GM21526 (cell line): ENCODE measurements at regions not wholly inside any gene's neighbourhood (a gene's known extent, or its start where the extent isn't known, plus 50 kb on each side); places are given as distances from the start of the nearest gene placed in this dataset.

Source experiments
- ATAC-seq: cut with Tn5 transposase; IDR thresholded peaks from one replicate; pipeline ENCODE4 v1.9.1; 2021; ENCODE audit warnings: moderate library complexity; ENCODE audit not compliant: unreplicated experiment, low FRiP score

GRCh38 chr2:145286716-145287275 lies 766.9 kb upstream of the ZEB2 start:
- ATAC-seq, result no peak

DNA sequence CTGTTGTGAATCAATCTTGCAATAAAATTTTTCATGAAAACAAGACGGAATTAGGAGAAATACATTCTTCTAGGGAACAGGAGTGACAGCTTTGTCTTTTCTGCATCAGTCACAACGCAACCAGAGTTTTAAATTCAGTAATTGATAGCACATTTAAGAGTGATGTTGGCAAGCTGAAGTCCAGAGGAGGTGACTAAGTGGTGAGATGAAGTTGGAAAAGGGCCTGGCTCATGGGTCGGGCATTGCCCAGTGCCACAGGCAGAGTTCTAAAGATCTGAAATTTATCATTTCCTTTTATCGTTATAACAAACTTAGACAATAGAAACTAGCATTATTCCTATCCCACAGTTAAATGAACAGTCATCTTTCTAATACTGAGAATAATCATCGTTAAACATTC lies 764.6 kb upstream of the ZEB2 start:
- no peak for ATAC-seq

GRCh38 chr2:145283131-145283530 lies 763.2 kb upstream of the ZEB2 start:
- no peak for ATAC-seq

DNA sequence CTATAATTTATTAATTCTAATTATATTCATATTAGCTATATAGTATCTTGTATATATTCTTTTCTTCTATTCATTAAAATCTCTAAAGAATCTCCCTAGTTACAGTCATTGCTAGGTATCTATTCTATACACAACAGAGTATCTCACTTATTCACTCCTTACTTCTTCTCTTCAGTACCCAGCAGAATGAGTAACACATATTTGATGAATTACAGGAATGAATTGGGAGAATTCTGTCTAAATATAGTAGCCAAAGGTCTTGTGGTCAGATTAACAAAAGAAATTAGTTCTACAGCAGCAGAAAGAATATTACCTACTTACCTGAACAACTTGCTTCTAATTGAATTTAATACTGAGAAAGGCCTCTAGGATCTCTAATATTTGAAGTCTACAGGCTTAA lies 758.0 kb upstream of the ZEB2 start:
- no peak for ATAC-seq

DNA sequence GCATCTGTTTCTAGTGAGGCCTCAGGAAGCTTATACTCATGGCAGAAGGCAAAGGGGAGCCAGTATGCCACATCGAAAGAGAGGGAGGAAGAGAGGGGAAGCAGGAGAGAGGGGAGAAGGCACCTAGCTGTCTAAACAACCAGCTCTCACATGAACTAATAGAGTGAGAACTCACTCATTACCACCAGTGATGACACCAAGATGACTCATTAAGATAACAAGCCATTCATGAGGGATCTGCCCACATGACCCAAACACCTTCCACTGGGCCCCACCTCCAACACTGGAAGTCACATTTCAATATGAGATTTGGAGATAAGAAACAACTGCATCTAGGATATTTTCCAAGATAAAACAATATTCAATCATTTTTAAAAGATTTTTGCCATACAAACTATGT lies 753.9 kb upstream of the ZEB2 start:
- no peak for ATAC-seq

- ATAC-seq, result no peak
Observed at GRCh38 chr2:145268931-145269330, 749.0 kb upstream of the ZEB2 start.

- ATAC-seq, result no peak
Observed at GRCh38 chr2:145267451-145267850, 747.5 kb upstream of the ZEB2 start.

DNA sequence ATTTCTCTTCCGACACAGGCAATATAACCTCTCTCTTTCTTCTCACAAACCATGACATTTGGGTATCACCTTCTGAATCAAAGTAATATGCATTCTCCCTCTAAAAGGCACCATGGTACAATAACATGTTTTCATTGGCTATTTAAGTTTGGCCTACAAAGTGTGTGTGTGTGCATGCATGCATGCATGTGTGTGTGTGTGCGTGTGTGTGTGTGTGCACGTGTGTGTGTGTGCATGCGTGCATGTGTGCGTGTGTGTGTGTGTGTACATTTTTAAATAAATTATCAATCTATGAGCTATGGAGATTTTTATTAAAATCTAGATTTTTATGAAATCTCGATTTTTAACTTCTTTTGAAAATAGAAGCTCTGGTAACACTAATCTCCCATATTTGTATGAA lies 745.3 kb upstream of the ZEB2 start:
- ATAC-seq, result no peak

GRCh38 chr2:145260674-145261073 lies 740.8 kb upstream of the ZEB2 start:
- no peak for ATAC-seq

DNA sequence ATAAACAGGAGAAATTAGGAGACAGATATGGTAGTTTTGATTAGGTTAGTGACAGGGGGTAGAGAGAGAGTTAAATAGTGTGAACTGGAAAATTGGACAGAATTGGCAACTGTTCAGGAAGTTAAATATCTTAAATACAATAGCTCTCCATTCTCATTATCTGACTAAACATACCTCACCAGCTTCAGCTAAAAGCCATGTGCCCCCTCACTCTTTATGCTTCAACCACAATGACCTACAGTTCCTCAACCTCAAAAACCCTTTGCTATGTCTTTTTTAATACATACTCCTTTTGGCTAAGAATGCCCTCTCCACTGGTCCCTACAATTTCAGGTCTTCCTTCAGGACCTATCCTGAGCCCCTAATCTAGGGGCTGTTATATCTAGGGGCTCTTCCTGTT lies 740.2 kb upstream of the ZEB2 start:
- no peak for ATAC-seq

DNA sequence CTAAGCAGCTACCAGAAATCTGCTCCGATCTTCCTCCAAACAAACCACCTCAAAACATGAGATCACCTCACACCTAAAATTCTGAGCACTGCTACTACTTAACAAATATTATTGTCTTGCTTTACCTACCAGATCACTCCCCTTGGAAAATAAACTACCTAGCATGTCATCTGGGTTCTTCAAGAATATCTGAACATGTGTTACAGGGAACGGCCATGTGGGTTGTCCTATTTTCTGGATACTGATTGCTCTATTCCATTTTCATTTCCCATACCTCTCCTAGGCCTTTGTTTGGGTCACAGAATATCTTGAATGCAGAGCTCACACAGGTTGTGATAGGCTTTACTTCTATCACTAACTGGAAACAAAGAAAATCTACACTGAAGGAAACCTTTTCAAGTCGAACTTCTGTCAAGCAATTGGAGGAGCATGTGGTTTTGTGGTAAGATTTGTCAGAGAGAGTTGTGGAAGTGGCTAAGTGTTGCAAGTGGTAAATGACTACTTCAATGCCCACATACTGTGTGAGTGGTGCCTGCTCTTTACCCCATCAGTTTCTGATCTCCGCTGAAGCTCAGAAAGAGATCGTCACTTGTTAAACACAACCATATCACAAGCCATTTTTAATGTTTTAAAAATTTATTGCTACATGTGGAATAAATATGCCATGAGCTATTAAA lies 739.1 kb upstream of the ZEB2 start:
- no peak for ATAC-seq

DNA sequence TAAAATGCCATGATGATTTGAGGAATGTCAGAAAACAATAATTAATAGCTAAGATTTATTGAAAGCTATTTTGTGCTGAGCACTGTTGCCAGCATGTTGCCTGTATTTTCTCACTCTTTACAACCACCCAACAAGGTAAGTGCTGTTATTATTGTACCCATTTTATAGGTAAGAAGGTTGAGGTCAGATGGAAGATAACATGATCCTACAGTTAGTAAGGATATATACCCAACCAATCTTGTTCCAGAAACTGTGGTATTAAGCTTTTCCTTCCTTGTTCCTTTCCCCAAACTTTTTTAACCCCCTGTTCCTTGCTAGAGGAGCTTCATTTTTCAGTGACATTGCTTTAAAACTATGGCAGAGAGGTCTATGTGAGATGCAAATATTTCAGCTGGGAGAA lies 738.0 kb upstream of the ZEB2 start:
- no peak for ATAC-seq

DNA sequence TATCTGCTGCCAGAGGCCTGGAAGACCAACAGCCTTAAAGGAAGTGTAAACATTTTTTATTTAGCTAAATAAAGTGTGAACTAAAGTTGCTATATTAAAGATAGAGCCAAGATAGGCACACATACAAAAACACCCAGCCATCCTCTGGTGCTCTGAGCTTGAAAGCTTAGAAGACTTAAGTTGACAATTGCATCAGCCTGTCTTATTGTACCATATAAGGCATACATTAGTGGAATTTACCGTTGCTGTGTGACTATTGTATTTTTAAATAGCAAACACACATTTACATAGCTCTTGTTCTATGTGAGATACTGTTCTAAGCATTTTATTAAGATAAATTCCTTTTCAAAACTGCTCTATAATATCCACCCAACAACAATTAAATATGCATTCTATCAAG lies 736.6 kb upstream of the ZEB2 start:
- ATAC-seq, result no peak

DNA sequence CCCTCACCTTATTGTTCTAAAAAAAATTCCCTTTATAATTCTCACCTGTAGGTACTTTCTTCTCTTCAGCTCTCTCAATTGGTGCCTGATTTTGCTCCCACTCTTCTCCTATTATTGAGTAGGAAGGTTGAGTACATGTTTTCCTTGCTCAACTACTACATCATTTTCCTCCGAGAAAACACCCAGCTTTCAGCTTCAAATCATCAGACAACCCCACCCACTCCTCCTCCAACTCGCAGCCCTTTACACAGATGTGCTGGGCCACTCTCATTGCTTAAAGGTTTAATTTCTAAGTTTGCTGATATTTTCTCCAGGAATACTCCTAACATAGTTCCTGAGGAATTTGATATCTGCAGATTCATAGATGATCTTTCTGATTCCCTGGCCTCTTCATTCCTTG lies 734.4 kb upstream of the ZEB2 start:
- ATAC-seq, result no peak

DNA sequence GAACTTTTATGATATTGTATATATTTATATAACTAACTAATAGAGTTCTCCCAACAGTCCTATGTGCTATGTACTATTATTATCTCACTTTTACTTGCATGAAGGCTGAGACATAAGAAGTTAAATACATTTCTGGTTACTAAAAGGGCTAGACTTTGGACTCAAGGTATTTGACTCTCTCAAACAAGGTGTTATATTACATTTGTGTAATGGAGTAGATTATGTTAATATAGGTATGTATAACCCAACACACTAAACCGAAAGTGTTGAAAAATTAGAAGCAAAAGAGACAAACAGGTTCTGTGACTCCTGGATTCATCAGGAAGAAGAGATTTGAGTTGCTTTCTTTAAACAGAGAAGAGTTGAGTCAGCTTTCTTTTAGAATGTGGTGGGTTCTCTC lies 733.6 kb upstream of the ZEB2 start:
- ATAC-seq, result no peak

- no peak for ATAC-seq
Observed at GRCh38 chr2:145245268-145245870, 725.5 kb upstream of the ZEB2 start.

DNA sequence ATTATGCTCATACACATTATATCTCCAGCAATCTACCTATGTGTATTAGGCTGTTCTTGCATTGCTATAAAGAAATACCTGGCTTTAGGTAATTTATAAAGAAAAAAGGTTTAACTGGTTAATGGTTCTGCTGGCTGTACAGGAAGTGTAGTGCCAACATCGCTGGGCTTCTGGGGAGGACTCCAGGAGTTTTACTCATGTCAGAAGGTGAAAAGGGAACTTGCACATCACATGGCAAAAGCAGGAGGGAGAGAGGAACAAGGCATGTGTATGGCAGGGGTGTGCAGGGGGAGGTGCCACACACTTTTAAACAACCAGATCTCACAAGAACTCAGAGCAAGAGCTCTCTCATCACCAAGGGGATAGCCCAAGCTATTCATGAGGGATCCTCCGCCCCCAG lies 715.4 kb upstream of the ZEB2 start:
- no peak for ATAC-seq

DNA sequence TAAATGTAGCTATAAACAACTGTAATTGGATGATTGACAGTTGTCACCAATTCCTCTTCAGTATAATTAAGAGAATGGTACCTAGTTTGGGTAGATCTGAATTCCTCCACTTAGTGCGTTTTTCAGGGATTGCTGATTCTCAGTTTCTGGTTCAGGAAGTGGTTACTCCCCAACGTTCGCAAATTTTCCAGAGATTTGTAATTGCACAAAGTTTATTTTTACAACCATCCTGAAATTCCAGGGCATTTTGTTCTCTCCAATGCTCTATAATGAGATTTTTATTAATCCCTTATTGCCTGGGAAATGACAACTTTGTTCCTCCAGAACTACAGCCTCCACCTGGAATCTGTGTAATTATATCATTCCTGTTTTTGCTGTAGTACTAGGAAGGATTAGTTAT lies 710.6 kb upstream of the ZEB2 start:
- no peak for ATAC-seq

- ATAC-seq, result no peak
Observed at GRCh38 chr2:145228506-145228905, 708.6 kb upstream of the ZEB2 start.

- no peak for ATAC-seq
Observed at GRCh38 chr2:145226901-145227300, 707.0 kb upstream of the ZEB2 start.

DNA sequence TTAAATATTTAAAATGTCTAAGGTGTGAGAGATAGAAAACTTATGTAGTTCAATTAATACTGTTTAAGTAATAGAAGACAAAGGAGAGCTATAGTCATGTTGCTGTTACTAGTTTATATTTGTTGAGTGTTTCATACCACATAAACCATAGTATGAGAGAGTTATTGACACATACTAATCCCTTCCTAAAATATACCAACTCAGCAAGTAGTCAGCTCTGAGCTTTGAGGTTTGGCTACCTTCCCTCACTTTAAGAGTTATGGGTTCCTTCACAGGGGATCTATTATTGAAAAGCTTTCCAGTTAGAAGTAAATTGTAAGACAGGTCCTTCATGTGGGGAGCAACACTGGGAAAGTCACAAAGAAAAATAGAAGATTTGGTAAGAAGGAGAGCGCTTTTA lies 701.6 kb upstream of the ZEB2 start:
- no peak for ATAC-seq

- ATAC-seq, result no peak
Observed at GRCh38 chr2:145221032-145221431, 701.1 kb upstream of the ZEB2 start.
